Stimulated activated CD4-positive, alpha-beta T cell treated with anti-CD3 and anti-CD28 coated beads, Interleukin-4, amount 100 ng/mL, for 1 hour (primary cell): ENCODE measurements at regions not wholly inside any gene's neighbourhood (a gene's known extent, or its start where the extent isn't known, plus 50 kb on each side); places are given as distances from the start of the nearest gene placed in this dataset.

ENCODE experiments used
- DNase-seq: peaks from one replicate; pipeline ENCODE4 v3.0.0-alpha.2; 2020

GRCh38 chr10:110442746-110443145 is 55.0 kb upstream of the DUSP5 start:
- no peak for DNase-seq

- DNase-seq, result no peak
Observed at GRCh38 chr10:110443239-110444003, 54.3 kb upstream of the DUSP5 start.

GRCh38 chr10:110444004-110444337 is 53.7 kb upstream of the DUSP5 start:
- no peak for DNase-seq

GRCh38 chr10:110445871-110446270 is 51.8 kb upstream of the DUSP5 start:
- no peak for DNase-seq

- no peak for DNase-seq
Observed at GRCh38 chr10:110446277-110446676, 51.4 kb upstream of the DUSP5 start.

GRCh38 chr10:110446954-110447608 is 50.6 kb upstream of the DUSP5 start:
- no peak for DNase-seq

- no peak for DNase-seq
Observed at GRCh38 chr10:110447886-110448285, 49.8 kb upstream of the DUSP5 start.
